HG03442 (cell line): ENCODE measurements at regions not wholly inside any gene's neighbourhood (a gene's known extent, or its start where the extent isn't known, plus 50 kb on each side); places are given as distances from the start of the nearest gene placed in this dataset.
"Not testable (repeated sequence)": the region's sequence is repeated elsewhere in the genome, so short reads cannot be mapped to it uniquely, and the experiment has no call there.

Source experiments
- ATAC-seq: cut with Tn5 transposase; IDR thresholded peaks from one replicate; pipeline ENCODE4 v1.9.1; 2021; ENCODE audit warnings: mild to moderate bottlenecking, moderate library complexity; ENCODE audit not compliant: unreplicated experiment

- no peak for ATAC-seq
Observed at GRCh38 chr3:28575746-28576613, 227.4 kb upstream of the AZI2 start.

DNA sequence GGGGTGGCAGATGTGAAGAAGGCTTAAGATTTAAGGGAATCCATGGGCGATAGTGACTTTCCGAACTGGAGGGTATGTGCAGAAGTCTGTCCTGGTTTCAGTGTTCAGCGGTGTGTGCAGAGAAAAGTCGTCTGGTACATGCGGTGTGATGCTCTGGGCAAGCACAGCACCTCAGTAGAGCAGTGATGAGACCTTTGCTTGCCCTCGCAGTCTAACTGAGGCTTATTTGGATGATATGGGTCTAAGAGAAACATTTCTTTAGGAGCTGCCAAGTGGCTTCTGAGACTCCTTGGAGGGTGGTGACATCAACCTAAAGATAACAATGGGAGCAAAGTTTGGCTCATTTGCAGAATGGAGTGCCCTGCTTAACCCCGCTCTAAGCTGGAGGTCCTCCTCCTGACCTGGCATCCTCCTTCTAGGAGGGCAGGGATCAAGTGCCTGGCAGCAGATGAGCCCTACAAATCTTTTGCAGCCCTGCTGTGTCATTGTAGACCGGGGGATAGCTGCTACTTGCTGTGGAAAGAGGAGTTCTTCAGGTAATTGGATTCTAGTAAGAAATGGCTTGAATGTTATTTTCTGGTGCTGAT lies 228.1 kb upstream of the AZI2 start:
- ATAC-seq, result no peak

GRCh38 chr3:28577941-28578500 lies 229.4 kb upstream of the AZI2 start:
- no peak for ATAC-seq

GRCh38 chr3:28586325-28586724 lies 237.7 kb upstream of the AZI2 start:
- peak; percentile 76 for ATAC-seq

DNA sequence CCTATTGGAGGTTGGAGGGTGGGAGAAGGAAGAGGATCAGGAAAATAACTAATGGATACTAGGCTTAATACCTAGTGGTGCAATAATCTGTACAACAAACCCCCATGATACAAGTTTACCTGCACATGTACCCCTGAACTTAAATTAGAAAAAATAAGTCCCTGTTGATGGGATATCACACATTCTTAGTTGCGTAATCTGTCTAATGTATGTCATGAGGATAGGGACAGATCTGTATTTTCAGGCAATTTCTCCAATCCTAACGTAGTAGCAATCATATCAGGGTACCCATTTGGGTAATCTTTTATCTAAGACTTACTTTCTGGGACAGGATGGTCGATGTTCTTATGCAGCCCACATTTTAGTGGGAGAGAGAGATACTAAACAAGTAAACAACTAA lies 239.1 kb upstream of the AZI2 start:
- ATAC-seq, result no peak

GRCh38 chr3:28590216-28590615 lies 241.6 kb upstream of the AZI2 start:
- no peak for ATAC-seq

GRCh38 chr3:28590860-28591259 lies 242.2 kb upstream of the AZI2 start:
- no peak for ATAC-seq

DNA sequence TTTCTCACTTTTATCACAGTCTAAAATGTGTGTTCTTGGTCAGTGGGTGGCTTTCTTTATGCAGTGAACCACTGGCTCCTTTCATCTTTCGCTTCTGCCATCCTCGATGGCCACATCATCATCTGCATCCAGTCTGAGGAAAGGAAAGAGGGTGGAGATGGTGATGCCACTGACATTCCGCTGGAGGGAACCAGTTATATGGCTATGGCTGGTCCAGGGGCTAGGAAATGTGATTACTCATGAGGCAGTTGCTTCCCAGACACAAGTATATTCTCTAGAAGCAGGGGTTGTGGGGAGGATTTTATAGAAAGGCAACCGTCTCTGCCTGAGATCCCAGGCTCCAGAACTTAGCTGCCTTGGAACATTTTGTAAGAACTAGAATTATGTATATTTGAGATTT lies 246.7 kb upstream of the AZI2 start:
- no peak for ATAC-seq

DNA sequence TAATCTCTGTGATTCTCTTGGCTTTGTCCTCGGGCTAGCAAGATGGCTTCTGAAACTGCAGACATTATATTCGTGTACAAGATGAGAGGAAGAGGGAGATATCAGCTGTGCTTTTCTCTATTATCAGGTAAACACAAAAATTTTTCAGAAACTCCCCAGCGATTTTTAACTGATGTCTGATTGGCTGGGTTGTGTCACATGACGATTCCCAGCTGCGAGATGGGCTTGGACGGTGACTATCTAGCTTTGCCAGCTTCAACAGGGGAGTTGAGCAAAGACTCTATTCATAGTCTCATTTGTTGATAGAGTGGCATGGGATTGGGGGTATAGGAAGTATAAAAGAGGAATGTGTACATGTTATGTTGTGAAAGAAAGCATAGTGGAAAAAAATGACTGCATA lies 248.8 kb upstream of the AZI2 start:
- no peak for ATAC-seq

GRCh38 chr3:28598165-28598564 lies 249.5 kb upstream of the AZI2 start:
- no peak for ATAC-seq

- no peak for ATAC-seq
Observed at GRCh38 chr3:28601291-28601690, 252.7 kb upstream of the AZI2 start.

GRCh38 chr3:28606283-28606682 lies 257.7 kb upstream of the AZI2 start:
- ATAC-seq, result no peak

- ATAC-seq, result no peak
Observed at GRCh38 chr3:28612232-28612631, 263.6 kb upstream of the AZI2 start.

- ATAC-seq, result no peak
Observed at GRCh38 chr3:28613511-28614106, 265.0 kb upstream of the AZI2 start.

- no peak for ATAC-seq
Observed at GRCh38 chr3:28615071-28615470, 266.4 kb upstream of the AZI2 start.

- ATAC-seq, result no peak
Observed at GRCh38 chr3:28615971-28616370, 267.3 kb upstream of the AZI2 start.

GRCh38 chr3:28617821-28618220 lies 269.2 kb upstream of the AZI2 start:
- no peak for ATAC-seq

DNA sequence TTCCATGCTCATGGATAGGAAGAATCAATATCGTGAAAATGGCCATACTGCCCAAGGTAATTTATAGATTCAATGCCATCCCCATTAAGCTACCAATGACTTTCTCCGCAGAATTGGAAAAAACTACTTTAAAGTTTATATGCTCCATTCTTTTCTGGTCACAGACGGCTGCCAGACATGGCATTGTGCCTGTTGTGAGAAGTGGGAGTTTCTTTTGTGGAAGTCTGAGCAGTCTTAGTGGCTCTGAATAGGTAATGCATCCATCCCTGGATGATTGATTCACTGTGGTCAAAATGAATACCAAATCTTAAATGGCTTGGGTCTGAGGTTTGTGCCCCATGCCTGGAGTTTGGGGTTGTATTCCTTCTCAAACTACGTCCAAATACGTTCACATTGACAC lies 274.5 kb upstream of the AZI2 start:
- ATAC-seq, result no peak

DNA sequence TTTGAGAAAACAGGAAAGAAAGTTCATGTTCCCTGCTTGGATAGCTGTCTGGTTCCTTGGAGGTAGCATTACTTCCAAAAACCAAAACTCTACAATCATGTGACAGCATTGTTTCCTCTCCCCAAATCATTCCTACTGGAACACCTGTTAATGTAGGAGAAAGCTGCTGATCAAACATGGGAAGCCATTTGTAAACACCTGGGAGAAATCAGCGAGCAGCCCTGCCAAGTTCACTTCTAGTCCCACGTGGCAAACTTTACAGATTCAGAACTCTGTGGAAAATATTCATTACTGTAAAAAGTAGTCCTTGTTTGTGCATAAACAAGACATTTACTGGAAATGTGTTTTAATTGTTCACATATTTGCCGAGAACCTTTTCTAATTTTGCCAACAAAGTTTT lies 275.5 kb upstream of the AZI2 start:
- ATAC-seq, result no peak

DNA sequence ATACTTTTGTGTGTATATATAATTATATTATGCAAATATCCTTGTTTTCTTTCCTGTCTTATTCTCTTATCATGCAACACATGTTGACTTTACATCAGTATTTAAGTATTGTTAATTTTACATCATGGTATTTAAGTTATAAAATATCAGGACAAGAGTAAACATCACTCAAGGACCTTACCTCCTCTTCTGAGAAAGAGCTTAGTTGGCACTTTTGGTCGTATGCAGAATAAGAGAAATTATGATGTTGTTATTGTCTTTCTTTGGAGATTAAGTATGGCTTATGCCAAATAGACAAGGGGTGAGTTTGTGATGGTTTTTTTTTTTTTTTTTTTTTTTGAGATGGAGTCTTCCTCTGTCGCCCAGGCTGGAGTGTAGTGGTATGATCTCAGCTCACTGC lies 279.2 kb upstream of the AZI2 start:
- not testable (repeated sequence) for ATAC-seq

GRCh38 chr3:28634019-28634418 lies 285.4 kb upstream of the AZI2 start:
- ATAC-seq, result no peak

- no peak for ATAC-seq
Observed at GRCh38 chr3:28637742-28638141, 289.1 kb upstream of the AZI2 start.
